ENCODE measurements at regions not wholly inside any gene's neighbourhood (a gene's known extent, or its start where the extent isn't known, plus 50 kb on each side); places are given as distances from the start of the nearest gene placed in this dataset.

DNA sequence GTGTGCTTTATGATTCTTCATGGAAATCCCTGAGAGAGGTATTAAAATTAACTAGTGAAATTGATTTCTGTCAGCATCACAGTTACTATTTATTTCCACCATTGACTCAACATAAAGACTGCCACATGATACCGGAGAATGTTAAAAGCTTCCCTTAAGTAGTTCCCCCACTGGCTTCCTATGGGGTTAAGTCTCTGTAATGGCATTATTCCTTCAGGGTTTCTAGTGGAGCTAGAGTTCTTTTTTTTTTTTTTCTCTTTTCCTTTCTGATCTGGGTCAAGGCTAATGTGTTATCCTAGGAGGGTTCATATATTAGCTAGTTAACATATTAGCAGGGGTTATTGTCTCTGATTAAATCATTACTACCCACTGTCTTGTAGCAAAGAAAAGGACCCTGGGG lies 1919.1 kb upstream of the PIK3C3 start:
- no peak for DNase-seq (ENCODE audit: low read depth in 2 of 2)
- TF ChIP-seq, protein P1, sequence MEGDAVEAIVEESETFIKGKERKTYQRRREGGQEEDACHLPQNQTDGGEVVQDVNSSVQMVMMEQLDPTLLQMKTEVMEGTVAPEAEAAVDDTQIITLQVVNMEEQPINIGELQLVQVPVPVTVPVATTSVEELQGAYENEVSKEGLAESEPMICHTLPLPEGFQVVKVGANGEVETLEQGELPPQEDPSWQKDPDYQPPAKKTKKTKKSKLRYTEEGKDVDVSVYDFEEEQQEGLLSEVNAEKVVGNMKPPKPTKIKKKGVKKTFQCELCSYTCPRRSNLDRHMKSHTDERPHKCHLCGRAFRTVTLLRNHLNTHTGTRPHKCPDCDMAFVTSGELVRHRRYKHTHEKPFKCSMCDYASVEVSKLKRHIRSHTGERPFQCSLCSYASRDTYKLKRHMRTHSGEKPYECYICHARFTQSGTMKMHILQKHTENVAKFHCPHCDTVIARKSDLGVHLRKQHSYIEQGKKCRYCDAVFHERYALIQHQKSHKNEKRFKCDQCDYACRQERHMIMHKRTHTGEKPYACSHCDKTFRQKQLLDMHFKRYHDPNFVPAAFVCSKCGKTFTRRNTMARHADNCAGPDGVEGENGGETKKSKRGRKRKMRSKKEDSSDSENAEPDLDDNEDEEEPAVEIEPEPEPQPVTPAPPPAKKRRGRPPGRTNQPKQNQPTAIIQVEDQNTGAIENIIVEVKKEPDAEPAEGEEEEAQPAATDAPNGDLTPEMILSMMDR (IDR thresholded peaks at IDR 0.05; ENCODE audit: low read depth, low read length) = no peak
- H3K4me3 ChIP-seq (replicated peaks in 1 of 2; ENCODE audit: low read depth in 2 of 2, low read length in 2 of 2) = no peak overlapping the region

DNA sequence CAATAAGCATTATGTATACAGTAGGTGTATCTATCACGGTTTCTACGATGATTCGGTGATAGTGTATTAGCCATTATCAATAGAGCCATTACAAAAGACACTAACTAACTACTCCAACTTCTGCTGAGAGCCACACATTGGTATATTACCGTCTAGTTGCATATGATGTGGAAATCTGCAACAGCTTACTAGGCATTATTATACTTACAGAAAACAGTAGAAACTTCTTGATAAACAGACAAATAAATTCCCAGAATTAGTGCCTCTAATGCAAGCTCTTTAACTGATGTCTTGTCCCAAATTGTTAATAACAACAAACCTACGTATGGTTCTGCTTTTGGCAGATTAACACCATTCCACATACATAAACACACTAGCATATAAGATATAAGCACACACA lies 1923.0 kb upstream of the PIK3C3 start:
- DNase-seq (ENCODE audit: low read depth in 2 of 2) = no peak
- no peak overlapping the region for H3K4me3 ChIP-seq (replicated peaks in 1 of 2; ENCODE audit: low read depth in 2 of 2, low read length in 2 of 2)
- TF ChIP-seq, protein P1 (IDR thresholded peaks at IDR 0.05; ENCODE audit: low read depth, low read length) = no peak

DNA sequence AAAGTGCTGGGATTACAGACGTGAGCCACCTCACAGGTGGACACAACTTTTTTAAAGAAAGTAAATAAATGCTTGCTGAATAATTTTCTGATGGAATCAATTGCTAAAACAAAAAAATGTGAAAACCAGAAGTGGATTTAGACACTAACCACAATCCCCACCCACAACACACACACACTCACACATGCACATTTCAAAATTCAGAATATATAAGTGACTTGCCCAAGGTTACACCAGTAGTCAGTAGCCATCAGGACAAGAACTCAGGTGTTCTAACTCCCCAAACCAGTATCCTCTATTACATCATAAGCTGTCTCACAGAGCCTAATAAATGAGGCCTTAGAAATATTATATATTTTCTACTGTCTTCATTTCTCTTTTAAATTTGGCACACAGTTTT lies 1923.6 kb upstream of the PIK3C3 start:
- H3K4me3 ChIP-seq (replicated peaks in 1 of 2; ENCODE audit: low read depth in 2 of 2, low read length in 2 of 2) = no peak overlapping the region
- TF ChIP-seq, protein P1 (IDR thresholded peaks at IDR 0.05; ENCODE audit: low read depth, low read length) = no peak
- DNase-seq (ENCODE audit: low read depth in 2 of 2) = no peak

DNA sequence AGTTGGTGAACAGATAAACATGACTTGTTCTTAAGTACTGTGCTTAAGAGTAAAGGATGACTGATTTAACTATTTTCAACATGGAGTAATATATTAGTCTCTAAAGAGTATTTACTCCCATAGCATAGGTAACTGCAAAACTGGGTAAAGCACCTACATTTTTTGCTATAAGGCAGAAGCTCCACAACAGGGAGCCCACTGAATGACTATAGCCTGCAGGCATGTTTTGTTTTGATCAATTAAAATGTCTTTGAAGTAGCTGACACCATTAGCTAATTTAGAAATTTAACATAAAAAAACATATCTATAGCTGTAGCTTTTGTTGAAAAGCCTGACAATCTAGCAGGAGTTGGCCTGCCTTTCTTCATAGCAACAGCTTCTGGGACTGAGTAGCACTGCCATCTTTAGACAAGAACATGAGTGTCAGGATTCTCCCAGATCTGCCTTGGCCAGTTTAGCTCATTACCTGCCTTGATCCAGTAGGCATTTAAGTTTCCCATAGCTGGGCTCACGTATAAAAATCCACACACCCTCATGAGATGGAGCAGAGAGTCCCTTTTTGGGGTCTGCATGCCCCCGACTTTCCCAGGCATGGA lies 1935.1 kb upstream of the PIK3C3 start:
- no peak overlapping the region for H3K4me3 ChIP-seq (replicated peaks in 1 of 2; ENCODE audit: low read depth in 2 of 2, low read length in 2 of 2)
- DNase-seq (ENCODE audit: low read depth in 2 of 2) = peak in 1 of 2 donors; percentile 4
- TF ChIP-seq, protein P1 (IDR thresholded peaks at IDR 0.05; ENCODE audit: low read depth, low read length) = no peak

DNA sequence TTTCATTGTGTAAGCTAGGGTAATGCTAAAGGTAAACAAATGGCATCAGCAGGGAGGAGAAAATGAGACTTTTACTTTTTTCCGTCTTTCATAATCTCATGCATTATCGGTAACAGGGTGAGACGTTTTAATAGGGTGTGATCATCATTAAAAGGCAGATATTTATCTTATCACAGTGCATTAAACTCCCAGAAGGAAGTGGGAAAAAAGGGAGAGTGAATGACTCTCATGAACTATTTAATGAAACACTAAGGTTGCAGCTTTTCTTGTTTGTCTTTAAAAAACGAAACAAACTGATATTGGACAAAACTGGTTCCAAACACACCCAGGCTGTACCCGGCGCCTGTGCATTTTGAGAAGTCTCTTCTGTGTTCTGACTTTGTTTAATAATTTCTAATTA lies 1936.8 kb upstream of the PIK3C3 start:
- no peak for DNase-seq (ENCODE audit: low read depth in 2 of 2)
- TF ChIP-seq, protein P1 (IDR thresholded peaks at IDR 0.05; ENCODE audit: low read depth, low read length) = no peak
- H3K4me3 ChIP-seq (replicated peaks in 1 of 2; ENCODE audit: low read depth in 2 of 2, low read length in 2 of 2) = no peak overlapping the region

DNA sequence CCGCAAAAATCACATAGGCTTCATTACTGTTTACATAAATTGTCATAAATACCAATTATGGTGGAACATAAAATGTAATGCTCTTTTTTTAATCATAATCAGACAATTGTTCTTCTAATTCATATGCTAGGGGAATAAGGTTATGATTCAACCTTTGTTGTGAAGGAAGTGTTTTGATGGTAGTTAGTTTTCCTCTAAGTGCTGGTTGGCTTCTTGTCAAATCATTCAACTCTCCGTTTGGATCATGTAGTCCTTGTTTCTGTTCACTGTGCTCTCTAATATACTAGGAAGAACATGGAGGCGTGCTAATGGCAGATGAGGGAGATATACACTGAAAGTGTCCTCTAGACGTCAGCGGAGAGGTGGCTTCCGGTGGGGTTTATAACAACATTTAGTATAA lies 1938.0 kb upstream of the PIK3C3 start:
- no peak for DNase-seq (ENCODE audit: low read depth in 2 of 2)
- TF ChIP-seq, protein P1 (IDR thresholded peaks at IDR 0.05; ENCODE audit: low read depth, low read length) = no peak
- no peak overlapping the region for H3K4me3 ChIP-seq (replicated peaks in 1 of 2; ENCODE audit: low read depth in 2 of 2, low read length in 2 of 2)

DNA sequence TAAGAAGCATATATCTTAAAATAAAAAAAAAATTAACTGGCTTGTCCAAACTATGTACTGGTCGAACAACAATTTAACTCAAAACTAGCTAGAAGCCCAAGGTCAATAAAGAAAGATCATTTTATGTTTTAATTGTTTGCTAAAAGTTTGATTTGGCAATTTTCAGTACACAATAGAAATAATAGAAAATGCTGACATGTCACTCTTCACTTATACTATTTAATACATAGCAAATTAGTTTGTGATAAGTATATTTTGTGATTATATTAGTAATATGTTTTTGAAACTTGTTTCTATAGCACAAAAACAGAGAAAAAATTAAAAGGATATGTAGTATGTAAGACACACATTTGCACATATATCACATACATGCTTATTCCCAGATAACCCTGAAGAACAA lies 1938.6 kb upstream of the PIK3C3 start:
- no peak overlapping the region for H3K4me3 ChIP-seq (replicated peaks in 1 of 2; ENCODE audit: low read depth in 2 of 2, low read length in 2 of 2)
- TF ChIP-seq, protein P1 (IDR thresholded peaks at IDR 0.05; ENCODE audit: low read depth, low read length) = no peak
- DNase-seq (ENCODE audit: low read depth in 2 of 2) = no peak
